ENCODE measurements at regions not wholly inside any gene's neighbourhood (a gene's known extent, or its start where the extent isn't known, plus 50 kb on each side); places are given as distances from the start of the nearest gene placed in this dataset.

- no peak overlapping the region for H3K4me3 ChIP-seq (ENCODE audit: low read depth, low read length)
Observed at GRCh38 chr11:105273660-105274280, 134.2 kb upstream of the CARD18 start.

GRCh38 chr11:105269862-105270261, 130.3 kb upstream of the CARD18 start:
- in situ Hi-C loops (cut with HindIII; ENCODE audit: low pct_ligation_motif_present, low sequenced_read_pairs) = no loop called here
- Histone ChIP-seq H3K27ac (no peak overlapping the region), H3K27me3 (replicated peaks) (no peaks in the 10 kb centered on the region), H3K36me3 (replicated peaks) (no peaks in the 10 kb centered on the region), H3K4me3 (ENCODE audit: low read depth, low read length) (no peak overlapping the region)
- no peak for DNase-seq
- TF ChIP-seq CTCF (IDR thresholded peaks at IDR 0.05; ENCODE audit: low read depth, low read length, missing control alignments) = no peak

More at GRCh38 chr11:105273660-105274280, 134.2 kb upstream of the CARD18 start:
- H3K27me3 ChIP-seq (replicated peaks) = no peaks in the 10 kb centered on the region
- no peak for TF ChIP-seq CTCF (IDR thresholded peaks at IDR 0.05; ENCODE audit: low read depth, low read length, missing control alignments)
- DNase-seq = no peak
- H3K36me3 ChIP-seq (replicated peaks) = no peaks in the 10 kb centered on the region
- in situ Hi-C loops (cut with HindIII; ENCODE audit: low pct_ligation_motif_present, low sequenced_read_pairs) = no loop called here
- no peak overlapping the region for H3K27ac ChIP-seq

GRCh38 chr11:105268404-105269062, 129.0 kb upstream of the CARD18 start:
- TF ChIP-seq CTCF (IDR thresholded peaks at IDR 0.05; ENCODE audit: low read depth, low read length, missing control alignments) = no peak
- Histone ChIP-seq H3K36me3 (replicated peaks) (no peaks in the 10 kb centered on the region), H3K27ac (no peak overlapping the region), H3K27me3 (replicated peaks) (no peaks in the 10 kb centered on the region), H3K4me3 (ENCODE audit: low read depth, low read length) (no peak overlapping the region)
- in situ Hi-C loops (cut with HindIII; ENCODE audit: low pct_ligation_motif_present, low sequenced_read_pairs) = no loop called here
- no peak for DNase-seq

- peak; percentile 4 for DNase-seq
- H3K27ac ChIP-seq = no peak overlapping the region
- no peak for TF ChIP-seq CTCF (IDR thresholded peaks at IDR 0.05; ENCODE audit: low read depth, low read length, missing control alignments)
- in situ Hi-C loops (cut with HindIII; ENCODE audit: low pct_ligation_motif_present, low sequenced_read_pairs) = no loop called here
- H3K27me3 ChIP-seq (replicated peaks) = no peaks in the 10 kb centered on the region
- no peak overlapping the region for H3K4me3 ChIP-seq (ENCODE audit: low read depth, low read length)
- no peaks in the 10 kb centered on the region for H3K36me3 ChIP-seq (replicated peaks)
Observed at GRCh38 chr11:105265845-105266244, 126.3 kb upstream of the CARD18 start.

GRCh38 chr11:105260976-105261375, 121.4 kb upstream of the CARD18 start:
- TF ChIP-seq CTCF (IDR thresholded peaks at IDR 0.05; ENCODE audit: low read depth, low read length, missing control alignments) = no peak
- H3K4me3 ChIP-seq (ENCODE audit: low read depth, low read length) = no peak overlapping the region
- DNase-seq = no peak
- H3K27ac ChIP-seq = no peak overlapping the region
- no peaks in the 10 kb centered on the region for H3K36me3 ChIP-seq (replicated peaks)
- in situ Hi-C loops (cut with HindIII; ENCODE audit: low pct_ligation_motif_present, low sequenced_read_pairs) = no loop called here
- H3K27me3 ChIP-seq (replicated peaks) = no peaks in the 10 kb centered on the region
